ENCODE measurements at regions not wholly inside any gene's neighbourhood (a gene's known extent, or its start where the extent isn't known, plus 50 kb on each side); places are given as distances from the start of the nearest gene placed in this dataset.

DNA sequence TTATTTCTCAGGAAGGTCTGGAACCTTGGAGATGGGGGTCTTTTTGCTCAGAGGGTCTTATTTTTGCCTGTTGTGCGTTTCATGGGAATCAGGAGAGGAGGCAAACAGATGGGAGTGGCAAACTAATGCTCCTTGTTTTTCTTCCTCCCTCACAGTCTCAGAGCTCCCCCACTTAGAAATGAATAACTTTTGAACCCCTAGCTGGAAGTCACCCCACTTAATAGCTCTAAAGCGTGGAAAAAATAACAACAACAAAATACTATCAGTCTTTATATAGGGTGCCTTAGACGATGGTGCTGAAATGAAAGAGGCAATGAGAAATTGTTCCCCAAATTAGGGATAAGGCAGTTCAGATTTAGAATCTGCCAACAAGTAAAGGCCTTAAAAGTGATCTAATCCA lies 76.8 kb upstream of the BDNF start:
- TF ChIP-seq, protein P1, sequence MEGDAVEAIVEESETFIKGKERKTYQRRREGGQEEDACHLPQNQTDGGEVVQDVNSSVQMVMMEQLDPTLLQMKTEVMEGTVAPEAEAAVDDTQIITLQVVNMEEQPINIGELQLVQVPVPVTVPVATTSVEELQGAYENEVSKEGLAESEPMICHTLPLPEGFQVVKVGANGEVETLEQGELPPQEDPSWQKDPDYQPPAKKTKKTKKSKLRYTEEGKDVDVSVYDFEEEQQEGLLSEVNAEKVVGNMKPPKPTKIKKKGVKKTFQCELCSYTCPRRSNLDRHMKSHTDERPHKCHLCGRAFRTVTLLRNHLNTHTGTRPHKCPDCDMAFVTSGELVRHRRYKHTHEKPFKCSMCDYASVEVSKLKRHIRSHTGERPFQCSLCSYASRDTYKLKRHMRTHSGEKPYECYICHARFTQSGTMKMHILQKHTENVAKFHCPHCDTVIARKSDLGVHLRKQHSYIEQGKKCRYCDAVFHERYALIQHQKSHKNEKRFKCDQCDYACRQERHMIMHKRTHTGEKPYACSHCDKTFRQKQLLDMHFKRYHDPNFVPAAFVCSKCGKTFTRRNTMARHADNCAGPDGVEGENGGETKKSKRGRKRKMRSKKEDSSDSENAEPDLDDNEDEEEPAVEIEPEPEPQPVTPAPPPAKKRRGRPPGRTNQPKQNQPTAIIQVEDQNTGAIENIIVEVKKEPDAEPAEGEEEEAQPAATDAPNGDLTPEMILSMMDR (conservative IDR thresholded peaks at IDR 0.05; ENCODE audit: low read length): no peak
- no peak for TF ChIP-seq EZH2phosphoT487 (IDR thresholded peaks at IDR 0.05; ENCODE audit: borderline replicate concordance, low read depth, low read length)
